GM18519 (cell line): ENCODE measurements at regions not wholly inside any gene's neighbourhood (a gene's known extent, or its start where the extent isn't known, plus 50 kb on each side); places are given as distances from the start of the nearest gene placed in this dataset.
"Not testable (repeated sequence)": the region's sequence is repeated elsewhere in the genome, so short reads cannot be mapped to it uniquely, and the experiment has no call there.

Experiments
- ATAC-seq: cut with Tn5 transposase; IDR thresholded peaks from one replicate; pipeline ENCODE4 v1.9.1; 2021; ENCODE audit warnings: mild to moderate bottlenecking, moderate library complexity; ENCODE audit not compliant: unreplicated experiment, low FRiP score

GRCh38 chr10:91080776-91081175, 139.7 kb upstream of the PCGF5 start:
- no peak for ATAC-seq

DNA sequence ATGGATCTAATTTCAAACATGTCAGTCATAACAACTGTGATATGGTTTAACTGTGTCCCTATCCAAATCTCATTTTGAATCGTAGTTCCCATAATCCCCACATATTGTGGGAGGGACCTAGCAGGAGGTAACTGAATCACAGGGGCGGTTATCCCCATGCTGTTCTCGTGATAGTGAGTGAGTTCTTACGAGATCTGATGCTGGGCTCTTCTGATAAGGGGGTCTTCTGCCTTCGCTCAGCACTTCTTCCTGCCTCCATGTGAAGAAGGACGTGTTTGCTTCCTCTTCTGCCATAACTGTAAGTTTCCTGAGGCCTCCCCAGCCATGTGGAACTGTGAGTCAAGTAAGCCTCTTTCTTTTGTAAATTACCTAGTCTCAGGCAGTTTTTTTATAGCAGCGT, 138.0 kb upstream of the PCGF5 start:
- ATAC-seq, result no peak

GRCh38 chr10:91088300-91089140, 131.9 kb upstream of the PCGF5 start:
- ATAC-seq, result no peak

DNA sequence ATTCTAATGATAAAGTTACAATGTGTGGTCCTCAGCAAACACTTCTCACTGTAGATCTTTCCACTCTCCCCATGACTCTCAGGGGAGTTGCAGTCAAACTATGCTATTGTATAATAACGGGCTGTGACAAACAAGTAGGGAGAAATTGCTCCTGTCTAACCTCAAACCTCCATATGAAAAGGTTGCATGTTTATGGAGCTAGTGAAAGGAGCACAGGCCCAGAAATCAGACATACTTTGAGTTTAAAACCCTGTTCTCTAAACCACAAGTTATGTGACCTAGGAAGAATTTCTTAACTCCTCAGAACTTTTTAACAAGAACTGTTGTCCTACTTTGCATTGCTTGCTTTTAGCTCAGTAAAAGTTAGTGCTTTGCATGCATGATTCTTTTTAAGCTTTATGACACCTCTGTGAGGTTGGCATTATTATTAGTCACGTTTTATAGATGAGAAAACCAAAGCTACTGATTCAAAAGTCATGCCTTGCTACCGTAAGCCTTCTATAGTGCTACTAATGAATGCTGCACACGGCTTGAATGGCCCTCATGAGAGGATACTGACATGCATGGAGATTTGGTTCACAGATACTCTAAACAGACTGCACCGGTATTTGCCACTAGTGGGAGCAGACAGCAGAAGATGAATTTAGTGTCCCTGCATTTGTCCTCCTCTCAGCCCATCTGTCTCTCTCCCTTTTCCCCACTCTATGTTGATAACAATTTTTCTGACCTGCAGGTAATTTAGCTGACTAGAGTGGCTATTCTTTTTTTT, 129.5 kb upstream of the PCGF5 start:
- no peak for ATAC-seq

DNA sequence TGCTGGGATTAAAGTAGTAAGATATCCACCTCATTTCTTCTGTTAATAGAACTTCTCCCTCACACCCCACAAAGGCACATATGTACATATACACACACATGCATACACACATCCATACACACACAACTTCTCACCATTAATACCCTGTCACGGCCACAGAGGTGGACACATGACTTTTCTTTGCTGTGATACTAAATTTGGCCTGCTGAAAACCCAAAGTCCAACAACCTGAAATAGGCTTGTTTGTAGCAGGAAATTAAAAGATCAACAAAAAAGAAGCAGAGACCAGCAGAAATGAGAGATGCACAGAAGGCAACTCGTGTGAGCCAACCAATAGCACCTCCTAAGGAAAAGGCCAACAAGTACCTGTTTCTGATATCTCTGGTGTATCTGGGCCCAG, 128.7 kb upstream of the PCGF5 start:
- no peak for ATAC-seq

DNA sequence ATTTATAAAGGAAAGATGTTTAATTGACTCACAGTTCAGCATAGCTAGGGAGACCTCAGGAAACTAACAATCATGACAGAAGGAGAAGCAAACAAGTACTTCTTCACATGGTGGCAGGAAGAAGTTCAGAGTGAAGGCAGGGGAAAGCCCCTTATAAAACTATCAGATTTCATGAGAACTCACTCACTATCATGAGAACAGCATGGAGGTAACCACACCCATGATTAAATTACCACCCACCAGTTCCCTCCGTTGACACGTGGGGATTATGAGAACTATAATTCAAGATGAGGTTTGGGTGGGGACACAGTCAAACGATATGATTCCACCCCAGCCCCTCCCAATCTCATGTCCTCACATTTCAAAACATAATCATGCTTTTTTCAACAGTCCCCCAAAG, 124.2 kb upstream of the PCGF5 start:
- no peak for ATAC-seq

DNA sequence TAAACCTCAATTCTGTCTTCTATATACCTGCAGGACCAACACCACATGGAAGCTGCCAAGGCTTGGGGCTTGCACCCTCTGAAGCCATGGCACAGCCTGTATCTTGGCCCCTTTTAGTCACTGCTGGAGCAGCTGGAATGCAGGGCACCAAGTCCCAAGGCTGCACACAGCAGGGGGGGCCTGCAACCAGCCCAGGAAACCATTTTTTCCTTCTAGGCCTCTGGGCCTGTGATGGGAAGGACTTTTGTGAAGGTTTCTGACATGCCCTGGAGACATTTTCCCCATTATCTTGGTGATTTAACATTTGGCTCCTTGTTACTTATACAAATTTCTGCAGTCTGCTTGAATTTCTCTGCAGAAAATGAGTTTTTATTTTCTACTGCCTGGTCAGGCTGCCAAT, 123.2 kb upstream of the PCGF5 start:
- no peak for ATAC-seq

GRCh38 chr10:91098021-91098420, 122.4 kb upstream of the PCGF5 start:
- ATAC-seq, result not testable (repeated sequence)

GRCh38 chr10:91103384-91104192, 116.9 kb upstream of the PCGF5 start:
- ATAC-seq, result no peak

GRCh38 chr10:91104193-91105041, 116.0 kb upstream of the PCGF5 start:
- no peak for ATAC-seq

- no peak for ATAC-seq
These were observed 115.2 kb upstream of the PCGF5 start for GRCh38 chr10:91105269-91105668.

GRCh38 chr10:91108820-91109219, 111.6 kb upstream of the PCGF5 start:
- no peak for ATAC-seq

DNA sequence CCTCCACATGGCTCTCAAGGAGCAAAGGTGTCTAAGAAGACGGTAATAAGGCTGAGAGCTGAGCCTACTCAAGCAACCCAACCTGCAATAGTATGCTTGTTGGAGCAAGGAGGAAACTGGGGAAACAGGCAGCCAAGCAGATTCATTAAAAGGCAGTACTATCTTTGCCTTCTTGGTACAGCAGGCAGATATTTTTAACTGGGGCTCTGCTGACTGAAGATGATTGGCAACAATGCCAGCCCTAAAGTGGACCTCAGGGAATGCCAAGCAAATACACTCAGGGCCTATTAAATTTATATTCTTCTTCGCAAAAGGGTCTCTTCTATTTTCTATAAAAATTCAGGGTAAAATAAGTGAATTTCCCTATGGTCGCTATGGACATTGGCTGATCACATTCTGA, 109.4 kb upstream of the PCGF5 start:
- no peak for ATAC-seq

DNA sequence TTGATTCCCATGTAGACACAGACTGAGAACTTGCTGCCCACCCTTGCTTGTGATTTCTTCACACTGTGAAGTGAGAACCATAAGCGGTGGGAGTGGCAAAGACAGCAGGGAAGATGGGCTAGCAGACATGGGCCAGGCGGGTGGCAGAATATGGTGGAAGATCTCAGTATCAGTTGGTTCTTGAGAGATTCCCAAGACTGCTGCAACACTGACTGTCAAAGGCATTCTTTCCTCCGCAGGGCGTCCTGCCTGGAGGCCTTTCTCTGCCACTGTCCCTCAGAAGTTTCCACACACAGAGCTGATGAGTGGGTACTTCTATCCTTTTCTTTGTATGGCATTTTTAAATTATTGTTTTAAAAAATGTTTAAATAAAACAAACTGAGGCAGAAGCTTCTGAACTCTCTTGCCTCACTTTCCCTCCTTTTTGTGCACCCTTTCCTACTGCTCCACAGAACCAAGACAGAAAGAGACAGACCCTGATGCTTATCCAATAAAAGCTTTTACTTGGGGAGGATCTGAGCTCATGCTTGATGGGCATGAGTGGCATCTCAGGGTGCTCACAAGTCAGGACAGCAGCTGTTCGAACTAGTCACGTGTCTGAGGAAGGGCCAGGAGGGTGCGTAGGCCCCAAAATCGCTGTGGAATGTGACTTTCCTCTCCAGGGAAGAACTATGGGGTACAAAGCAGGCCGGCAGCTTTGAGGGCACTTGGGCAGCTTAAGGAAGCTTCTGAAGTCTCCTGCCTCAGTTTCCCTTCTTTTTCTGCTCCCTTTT, 104.7 kb upstream of the PCGF5 start:
- no peak for ATAC-seq

GRCh38 chr10:91117505-91117904, 103.0 kb upstream of the PCGF5 start:
- ATAC-seq, result no peak

DNA sequence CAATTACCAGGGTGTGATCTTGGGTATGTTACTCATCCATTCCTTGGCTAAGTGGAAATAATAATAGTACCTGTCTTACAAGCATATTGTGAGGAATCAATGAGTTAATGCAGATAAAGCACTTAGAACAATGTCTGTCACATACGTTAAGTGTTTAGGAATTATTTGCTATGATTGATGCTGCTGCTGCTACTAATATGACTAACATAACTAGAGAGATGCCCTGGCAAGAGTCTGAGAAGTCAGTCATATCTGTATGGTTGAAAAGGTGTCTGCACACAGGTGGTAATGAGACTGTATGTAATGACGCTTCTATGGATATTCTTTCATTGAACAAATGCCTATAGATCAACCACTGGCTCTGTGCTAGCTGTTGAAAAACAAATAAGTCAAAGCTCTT, 100.1 kb upstream of the PCGF5 start:
- ATAC-seq, result no peak

DNA sequence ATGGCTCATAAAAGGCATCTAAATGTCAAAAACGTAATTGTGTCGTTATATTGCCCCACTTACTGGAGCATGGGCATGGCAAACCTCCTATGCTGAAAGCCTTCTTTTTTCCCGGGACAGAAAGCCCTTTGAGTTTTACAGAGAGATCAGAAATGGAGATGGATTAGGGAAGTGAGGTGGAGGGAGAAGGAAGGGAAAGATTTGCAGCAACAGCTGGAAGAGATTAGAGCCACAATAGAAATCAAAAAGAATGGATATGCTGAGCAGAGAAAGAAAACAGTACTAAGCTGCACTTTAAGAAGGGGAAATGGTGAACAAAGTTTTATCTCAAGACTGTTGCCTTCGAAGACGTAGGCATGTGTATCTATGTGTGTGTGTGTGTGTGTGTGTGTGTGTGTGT, 97.2 kb upstream of the PCGF5 start:
- no peak for ATAC-seq

GRCh38 chr10:91124016-91124415, 96.4 kb upstream of the PCGF5 start:
- ATAC-seq, result no peak

DNA sequence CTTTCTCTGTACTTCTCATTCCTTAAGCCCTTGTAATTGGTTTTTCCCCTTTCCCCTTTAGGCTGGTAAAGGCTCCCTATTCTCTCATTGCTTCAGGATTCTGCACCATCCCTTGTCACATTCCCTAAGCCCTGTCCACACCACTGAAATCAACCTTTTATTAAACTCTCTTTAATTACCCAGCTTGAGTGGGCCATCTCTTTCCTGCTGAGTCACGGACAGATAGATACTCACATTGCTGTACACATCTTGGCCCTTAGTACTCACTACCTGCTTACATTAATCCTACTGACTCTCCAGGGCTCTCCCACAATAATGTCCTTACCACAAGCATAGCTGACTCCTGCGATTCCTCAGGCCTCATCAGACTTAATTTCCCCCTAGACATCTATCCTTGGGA, 94.0 kb upstream of the PCGF5 start:
- ATAC-seq, result no peak
